SK-N-SH (cell line): ENCODE measurements at regions not wholly inside any gene's neighbourhood (a gene's known extent, or its start where the extent isn't known, plus 50 kb on each side); places are given as distances from the start of the nearest gene placed in this dataset.
A peak's percentile ranks its signal among the peaks of the same experiment; 100 is the strongest.

Experiments used
- CTCF ChIA-PET: fragments of 300-600, 350-600 bp; formaldehyde crosslinking; extraction: SDS; loops from one replicate; lab custom pipeline; 2021; lab: Yijun Ruan, JAX
- POLR2A ChIA-PET: fragments of 350-600 bp; sonication (Branson Sonifier 250); formaldehyde crosslinking; extraction: SDS; loops from one replicate; lab custom pipeline; 2020; ENCODE audit warnings: antibody characterized with exemption, inconsistent platforms; lab: Yijun Ruan, JAX
- DNase-seq: peaks from one replicate; pipeline ENCODE4 v3.0.0; 2012
- H2AFZ ChIP-seq: fragments of 200-600 bp; sonication (generic); 2 replicates; pipeline ENCODE4 v1.8.1; 2016; ENCODE audit warnings: antibody characterized with exemption, mild to moderate bottlenecking, low read depth
- H3F3A ChIP-seq: fragments of 200-600 bp; sonication (generic); replicated peaks from 2 replicates; pipeline ENCODE3; 2016; ENCODE audit warnings: antibody characterized with exemption, mild to moderate bottlenecking; ENCODE audit not compliant: insufficient read depth
- H3K27ac ChIP-seq, 2 experiments: fragments of 200-500 bp in 1 of 2; fragments of 200-600 bp in 1 of 2; sonication (Bioruptor generic) in 1 of 2; sonication (generic), shearing (Covaris generic) in 1 of 2; 2 replicates each; pipeline versions ENCODE4 v1.5.1 to v1.6.1; 2014 to 2016; ENCODE audit warnings: low read depth in 2 of 2, inconsistent platforms in 1 of 2, low read length in 1 of 2, mild to moderate bottlenecking in 1 of 2, mixed read lengths in 1 of 2
- H3K27me3 ChIP-seq: fragments of 200-600 bp; sonication (generic), shearing (Covaris generic); 2 replicates; pipeline ENCODE4 v1.6.1; 2016; ENCODE audit warnings: mixed run types; ENCODE audit not compliant: insufficient read depth
- H3K36me3 ChIP-seq, 2 experiments: fragments of 200-500 bp in 1 of 2; fragments of 200-600 bp in 1 of 2; sonication (Bioruptor generic) in 1 of 2; sonication (generic) in 1 of 2; replicated peaks in 1 of 2; 2 replicates each; pipeline versions ENCODE3 to v1.5.1; 2014 to 2016; ENCODE audit warnings: low read length in 1 of 2, mild to moderate bottlenecking in 1 of 2; ENCODE audit not compliant: insufficient read depth in 2 of 2, control insufficient read depth in 1 of 2
- H3K4me1 ChIP-seq, 2 experiments: fragments of 200-500 bp in 1 of 2; fragments of 200-600 bp in 1 of 2; sonication (Bioruptor generic) in 1 of 2; sonication (generic), shearing (Covaris generic) in 1 of 2; 2 replicates each; pipeline versions ENCODE4 v1.5.1 to v1.6.1; 2014 to 2016; ENCODE audit warnings: low read depth in 1 of 2, low read length in 1 of 2, mixed run types in 1 of 2; ENCODE audit not compliant: insufficient read depth in 2 of 2, control insufficient read depth in 1 of 2
- H3K4me2 ChIP-seq: fragments of 200-600 bp; sonication (generic), shearing (Covaris generic); 2 replicates; pipeline ENCODE4 v1.6.1; 2017; ENCODE audit warnings: mixed run types
- H3K4me3 ChIP-seq, 2 experiments: fragments of 200-500 bp in 1 of 2; fragments of 200-600 bp in 1 of 2; sonication (Bioruptor generic) in 1 of 2; sonication (generic), shearing (Covaris generic) in 1 of 2; 2 replicates each; pipeline versions ENCODE4 v1.5.1 to v1.8.1; 2014 to 2016; ENCODE audit warnings: low read depth in 2 of 2, inconsistent platforms in 1 of 2, low read length in 1 of 2, mild to moderate bottlenecking in 1 of 2, mixed read lengths in 1 of 2, moderate library complexity in 1 of 2
- H3K79me2 ChIP-seq: fragments of 200-600 bp; sonication (generic); 2 replicates; pipeline ENCODE4 v1.8.1; 2017; ENCODE audit warnings: mild to moderate bottlenecking; ENCODE audit not compliant: insufficient read depth
- H3K9ac ChIP-seq: fragments of 200-600 bp; sonication (generic); 2 replicates; pipeline ENCODE4 v1.6.1; 2017; ENCODE audit warnings: mixed run types
- H3K9me2 ChIP-seq: fragments of 200-600 bp; sonication (generic); 2 replicates; pipeline ENCODE4 v1.6.1; 2017; ENCODE audit warnings: mixed run types
- H3K9me3 ChIP-seq: fragments of 200-600 bp; sonication (generic); 2 replicates; pipeline ENCODE4 v1.6.1; 2017; ENCODE audit warnings: mixed run types, mild to moderate bottlenecking, moderate library complexity
- H4K20me1 ChIP-seq: fragments of 200-600 bp; sonication (generic); 2 replicates; pipeline ENCODE4 v1.6.1; 2017; ENCODE audit warnings: mild to moderate bottlenecking, mixed run types; ENCODE audit not compliant: insufficient read depth
- EP300 ChIP-seq, 2 experiments: IDR thresholded peaks; 2 replicates each; pipeline versions ENCODE4 v1.4.0 to v1.6.1; 2012; ENCODE audit warnings: borderline replicate concordance in 1 of 2, low read depth in 1 of 2, low read length in 1 of 2
- FOSL2 ChIP-seq: IDR thresholded peaks from 2 replicates; pipeline ENCODE4 v1.4.0; 2012; ENCODE audit warnings: low read depth, mild to moderate bottlenecking, moderate library complexity, borderline replicate concordance
- FOXJ3 ChIP-seq: sonication (generic); formaldehyde crosslinking; IDR thresholded peaks from 2 replicates; pipeline ENCODE4 v1.5.1; 2020; ENCODE audit warnings: mild to moderate bottlenecking, missing genetic modification reagents
- FOXM1 ChIP-seq: IDR thresholded peaks from 2 replicates; pipeline ENCODE4 v1.4.0; 2012; ENCODE audit warnings: low read depth, mild to moderate bottlenecking
- JUND ChIP-seq: IDR thresholded peaks from 2 replicates; pipeline ENCODE4 v1.4.0; 2012
- MXI1 ChIP-seq: IDR thresholded peaks from 2 replicates; pipeline ENCODE4 v1.6.1; 2012; ENCODE audit warnings: mild to moderate bottlenecking, low read depth, low read length, improper control_type of control experiment
- NFIC ChIP-seq: IDR thresholded peaks from 2 replicates; pipeline ENCODE4 v1.4.0; 2012; ENCODE audit warnings: borderline replicate concordance
- RXRA ChIP-seq: IDR thresholded peaks from 2 replicates; pipeline ENCODE4 v1.4.0; 2012; ENCODE audit warnings: low read depth, mild to moderate bottlenecking, borderline replicate concordance
- SMC3 ChIP-seq: IDR thresholded peaks from 2 replicates; pipeline ENCODE4 v1.6.1; 2012; ENCODE audit warnings: low read depth, low read length, improper control_type of control experiment
- TAF1 ChIP-seq: IDR thresholded peaks from 2 replicates; pipeline ENCODE4 v1.6.1; 2012; ENCODE audit warnings: low read depth, mild to moderate bottlenecking, low read length, moderate library complexity, borderline replicate concordance
- TCF12 ChIP-seq: IDR thresholded peaks from 2 replicates; pipeline ENCODE4 v1.4.0; 2012
- TEAD4 ChIP-seq: IDR thresholded peaks from 2 replicates; pipeline ENCODE4 v1.4.0; 2012; ENCODE audit warnings: mild to moderate bottlenecking, borderline replicate concordance; ENCODE audit not compliant: insufficient read depth
- YY1 ChIP-seq: IDR thresholded peaks from 2 replicates; pipeline ENCODE4 v1.4.0; 2012; ENCODE audit warnings: low read depth, mild to moderate bottlenecking
- WGBS: methylation state at CpG from one replicate; pipeline ENCODE4 v1.1.6; 2017; ENCODE audit warnings: low lambda C conversion rate; 5-methylcytosine and 5-hydroxymethylcytosine counted together
- TF ChIP-seq, protein P1 (sequence below): IDR thresholded peaks from 2 replicates; pipeline ENCODE4; 2012
- TF ChIP-seq, protein P2 (sequence below): IDR thresholded peaks from 2 replicates; pipeline ENCODE4 v1.4.0; 2012; ENCODE audit warnings: low read depth, borderline replicate concordance
- TF ChIP-seq, protein P3 (sequence below): fragments of 150-350 bp; IDR thresholded peaks from 2 replicates; pipeline ENCODE4 v1.6.1; 2017; ENCODE audit warnings: antibody characterized with exemption, low read length, low read depth, borderline replicate concordance
- TF ChIP-seq, protein P4 (sequence below): IDR thresholded peaks from 2 replicates; pipeline ENCODE4 v1.6.1; 2012; ENCODE audit warnings: mild to moderate bottlenecking, low read depth, low read length, moderate library complexity

DNA sequence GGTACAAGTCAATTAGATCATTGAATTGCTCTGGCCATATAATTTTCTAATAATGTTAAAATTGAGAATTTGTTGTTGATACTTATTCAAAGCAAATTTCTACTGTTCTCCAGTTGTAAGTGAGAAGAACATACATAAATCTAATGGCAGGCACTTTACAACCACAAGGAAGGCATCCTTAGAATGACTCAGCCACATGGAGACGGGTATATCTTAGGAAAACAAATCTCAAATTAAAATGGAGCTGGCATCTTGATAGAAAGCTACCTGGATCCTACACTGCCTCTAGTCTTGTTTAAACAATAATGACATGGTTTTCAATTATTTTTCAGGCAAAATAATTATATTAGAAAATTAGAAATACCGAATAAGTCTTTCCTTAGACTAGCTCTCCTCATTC lies 1183.7 kb upstream of the SORCS1 start:
- Histone ChIP-seq H3K79me2 (no peaks in the 10 kb centered on the region), H3K36me3 (no peaks in the 10 kb centered on the region), H2AFZ (no peak overlapping the region), H3K4me2 (no peak overlapping the region), H3K27ac (no peak overlapping the region), H3F3A (no peaks in the 10 kb centered on the region), H3K9me2 (no peaks in the 10 kb centered on the region), H3K27me3 (no peaks in the 10 kb centered on the region), H4K20me1 (no peaks in the 10 kb centered on the region), H3K9ac (no peak overlapping the region), H3K9me3 (no peaks in the 10 kb centered on the region), H3K4me1 (no peaks in the 10 kb centered on the region; a peak in 1 of 4 replicates), H3K4me3 (no peak overlapping the region)
- ChIA-PET CTCF (no interaction called here), POLR2A (no interaction called here)
- no peak for DNase-seq
- TF ChIP-seq FOSL2 (peak; percentile 13; the same call in 1 of the 2 replicates), EP300 (IDR thresholded peaks at IDR 0.05; ENCODE audit: borderline replicate concordance in 1 of 2, low read depth in 1 of 2, low read length in 1 of 2) (0 out of 4 replicates have a peak, but pooled peaks of 1 of the 2 experiments have one; percentile 14), JUND (no peak)
- TF ChIP-seq, protein P1, sequence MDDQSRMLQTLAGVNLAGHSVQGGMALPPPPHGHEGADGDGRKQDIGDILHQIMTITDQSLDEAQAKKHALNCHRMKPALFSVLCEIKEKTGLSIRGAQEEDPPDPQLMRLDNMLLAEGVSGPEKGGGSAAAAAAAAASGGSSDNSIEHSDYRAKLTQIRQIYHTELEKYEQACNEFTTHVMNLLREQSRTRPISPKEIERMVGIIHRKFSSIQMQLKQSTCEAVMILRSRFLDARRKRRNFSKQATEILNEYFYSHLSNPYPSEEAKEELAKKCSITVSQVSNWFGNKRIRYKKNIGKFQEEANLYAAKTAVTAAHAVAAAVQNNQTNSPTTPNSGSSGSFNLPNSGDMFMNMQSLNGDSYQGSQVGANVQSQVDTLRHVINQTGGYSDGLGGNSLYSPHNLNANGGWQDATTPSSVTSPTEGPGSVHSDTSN = peak; percentile 48; the same call in 1 of the 2 replicates
- WGBS = 35% methylated on average over 2 of the region's 2 CpGs

DNA sequence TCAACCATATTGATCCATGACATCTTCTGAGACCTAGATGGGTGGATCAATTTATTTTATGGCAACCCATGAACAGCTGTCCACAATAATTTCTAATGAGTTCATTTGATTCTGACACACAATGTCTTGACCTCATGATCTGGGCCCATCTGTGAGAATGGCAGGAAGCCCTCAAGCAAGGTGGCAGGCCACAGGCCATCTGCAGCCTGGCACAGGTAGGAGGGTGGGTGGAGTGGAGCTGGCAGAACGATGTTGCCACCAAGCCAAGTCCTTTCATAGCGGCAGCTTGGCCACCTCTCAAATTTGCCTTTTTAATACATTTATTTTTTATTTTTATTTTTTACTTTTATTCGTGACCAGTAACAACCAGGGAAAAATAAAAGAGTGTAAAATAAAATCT lies 1181.6 kb upstream of the SORCS1 start:
- ChIA-PET POLR2A (no interaction called here), CTCF (no interaction called here)
- Histone ChIP-seq H2AFZ (no peak overlapping the region), H3K9ac (no peak overlapping the region), H3K4me1 (no peaks in the 10 kb centered on the region; a peak in 1 of 4 replicates), H3K9me2 (no peaks in the 10 kb centered on the region), H3K27me3 (no peaks in the 10 kb centered on the region), H3K9me3 (no peaks in the 10 kb centered on the region), H3K36me3 (no peaks in the 10 kb centered on the region), H3K4me3 (no peak overlapping the region), H3K27ac (no peak overlapping the region), H4K20me1 (no peaks in the 10 kb centered on the region), H3K79me2 (no peaks in the 10 kb centered on the region), H3K4me2 (no peak overlapping the region), H3F3A (no peaks in the 10 kb centered on the region)
- WGBS = 57% methylated on average over 3 of the region's 3 CpGs
- TF ChIP-seq TCF12 = no peak
- no peak for DNase-seq

DNA sequence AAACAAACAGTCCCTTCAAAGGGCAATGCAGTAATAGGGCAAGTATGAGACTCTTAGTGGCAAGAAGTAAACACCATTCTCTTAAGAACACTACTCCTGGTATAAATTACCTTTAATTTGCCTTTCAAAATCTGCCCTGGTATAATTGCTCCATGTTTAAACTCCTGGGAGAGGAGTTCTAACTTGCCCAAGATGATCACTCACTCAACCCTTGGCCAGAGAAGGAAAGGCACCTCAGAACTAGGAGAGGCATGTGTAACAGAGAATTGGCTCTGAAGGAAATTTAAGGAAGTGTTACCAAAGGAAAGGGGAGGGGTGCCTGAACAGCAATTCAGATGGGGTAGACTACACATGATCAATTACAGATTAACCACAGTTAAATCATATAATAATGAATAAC lies 1173.6 kb upstream of the SORCS1 start:
- Histone ChIP-seq H3K4me3 (no peak overlapping the region), H3K36me3 (no peaks in the 10 kb centered on the region), H2AFZ (no peak overlapping the region), H3K9me3 (no peaks in the 10 kb centered on the region), H3K9ac (no peak overlapping the region), H3K4me1 (no peaks in the 10 kb centered on the region), H3K4me2 (no peak overlapping the region), H3F3A (no peaks in the 10 kb centered on the region), H3K27me3 (no peaks in the 10 kb centered on the region), H3K79me2 (no peaks in the 10 kb centered on the region), H3K9me2 (no peaks in the 10 kb centered on the region), H4K20me1 (no peaks in the 10 kb centered on the region), H3K27ac (no peak overlapping the region)
- CTCF ChIA-PET = no interaction called here
- POLR2A ChIA-PET = no interaction called here
- no peak for DNase-seq
- no peak for TF ChIP-seq NFIC
- TF ChIP-seq FOXM1 = no peak
- TF ChIP-seq, protein P2, sequence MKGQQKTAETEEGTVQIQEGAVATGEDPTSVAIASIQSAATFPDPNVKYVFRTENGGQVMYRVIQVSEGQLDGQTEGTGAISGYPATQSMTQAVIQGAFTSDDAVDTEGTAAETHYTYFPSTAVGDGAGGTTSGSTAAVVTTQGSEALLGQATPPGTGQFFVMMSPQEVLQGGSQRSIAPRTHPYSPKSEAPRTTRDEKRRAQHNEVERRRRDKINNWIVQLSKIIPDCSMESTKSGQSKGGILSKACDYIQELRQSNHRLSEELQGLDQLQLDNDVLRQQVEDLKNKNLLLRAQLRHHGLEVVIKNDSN = no peak
- no peak for TF ChIP-seq FOXJ3 (CRISPR knock-in tag)
- no peak for TF ChIP-seq YY1
- no peak for TF ChIP-seq EP300 (IDR thresholded peaks at IDR 0.05; ENCODE audit: borderline replicate concordance in 1 of 2, low read depth in 1 of 2, low read length in 1 of 2)
- no peak for TF ChIP-seq MXI1
- TF ChIP-seq TEAD4 = no peak
- TF ChIP-seq JUND = no peak
- TF ChIP-seq, protein P3, sequence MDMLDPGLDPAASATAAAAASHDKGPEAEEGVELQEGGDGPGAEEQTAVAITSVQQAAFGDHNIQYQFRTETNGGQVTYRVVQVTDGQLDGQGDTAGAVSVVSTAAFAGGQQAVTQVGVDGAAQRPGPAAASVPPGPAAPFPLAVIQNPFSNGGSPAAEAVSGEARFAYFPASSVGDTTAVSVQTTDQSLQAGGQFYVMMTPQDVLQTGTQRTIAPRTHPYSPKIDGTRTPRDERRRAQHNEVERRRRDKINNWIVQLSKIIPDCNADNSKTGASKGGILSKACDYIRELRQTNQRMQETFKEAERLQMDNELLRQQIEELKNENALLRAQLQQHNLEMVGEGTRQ = no peak
- TF ChIP-seq, protein P4, sequence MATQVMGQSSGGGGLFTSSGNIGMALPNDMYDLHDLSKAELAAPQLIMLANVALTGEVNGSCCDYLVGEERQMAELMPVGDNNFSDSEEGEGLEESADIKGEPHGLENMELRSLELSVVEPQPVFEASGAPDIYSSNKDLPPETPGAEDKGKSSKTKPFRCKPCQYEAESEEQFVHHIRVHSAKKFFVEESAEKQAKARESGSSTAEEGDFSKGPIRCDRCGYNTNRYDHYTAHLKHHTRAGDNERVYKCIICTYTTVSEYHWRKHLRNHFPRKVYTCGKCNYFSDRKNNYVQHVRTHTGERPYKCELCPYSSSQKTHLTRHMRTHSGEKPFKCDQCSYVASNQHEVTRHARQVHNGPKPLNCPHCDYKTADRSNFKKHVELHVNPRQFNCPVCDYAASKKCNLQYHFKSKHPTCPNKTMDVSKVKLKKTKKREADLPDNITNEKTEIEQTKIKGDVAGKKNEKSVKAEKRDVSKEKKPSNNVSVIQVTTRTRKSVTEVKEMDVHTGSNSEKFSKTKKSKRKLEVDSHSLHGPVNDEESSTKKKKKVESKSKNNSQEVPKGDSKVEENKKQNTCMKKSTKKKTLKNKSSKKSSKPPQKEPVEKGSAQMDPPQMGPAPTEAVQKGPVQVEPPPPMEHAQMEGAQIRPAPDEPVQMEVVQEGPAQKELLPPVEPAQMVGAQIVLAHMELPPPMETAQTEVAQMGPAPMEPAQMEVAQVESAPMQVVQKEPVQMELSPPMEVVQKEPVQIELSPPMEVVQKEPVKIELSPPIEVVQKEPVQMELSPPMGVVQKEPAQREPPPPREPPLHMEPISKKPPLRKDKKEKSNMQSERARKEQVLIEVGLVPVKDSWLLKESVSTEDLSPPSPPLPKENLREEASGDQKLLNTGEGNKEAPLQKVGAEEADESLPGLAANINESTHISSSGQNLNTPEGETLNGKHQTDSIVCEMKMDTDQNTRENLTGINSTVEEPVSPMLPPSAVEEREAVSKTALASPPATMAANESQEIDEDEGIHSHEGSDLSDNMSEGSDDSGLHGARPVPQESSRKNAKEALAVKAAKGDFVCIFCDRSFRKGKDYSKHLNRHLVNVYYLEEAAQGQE = no peak
- TF ChIP-seq TAF1 = no peak
- no peak for TF ChIP-seq SMC3
- no peak for TF ChIP-seq FOSL2
- no peak for TF ChIP-seq RXRA
